Activated T-helper 1 cell treated with anti-CD3 and anti-CD28 coated beads, Interleukin-2, amount 50 U/mL, for 16 hours (primary cell): ENCODE measurements at regions not wholly inside any gene's neighbourhood (a gene's known extent, or its start where the extent isn't known, plus 50 kb on each side); places are given as distances from the start of the nearest gene placed in this dataset.
"Not testable (repeated sequence)": the region's sequence is repeated elsewhere in the genome, so short reads cannot be mapped to it uniquely, and the experiment has no call there.

Experiments
- DNase-seq, 2 donors: peaks; one replicate each; pipeline ENCODE4 v3.0.0-alpha.2; 2020; ENCODE audit warnings: low read depth in 1 of 2, low spot score in 1 of 2

DNA sequence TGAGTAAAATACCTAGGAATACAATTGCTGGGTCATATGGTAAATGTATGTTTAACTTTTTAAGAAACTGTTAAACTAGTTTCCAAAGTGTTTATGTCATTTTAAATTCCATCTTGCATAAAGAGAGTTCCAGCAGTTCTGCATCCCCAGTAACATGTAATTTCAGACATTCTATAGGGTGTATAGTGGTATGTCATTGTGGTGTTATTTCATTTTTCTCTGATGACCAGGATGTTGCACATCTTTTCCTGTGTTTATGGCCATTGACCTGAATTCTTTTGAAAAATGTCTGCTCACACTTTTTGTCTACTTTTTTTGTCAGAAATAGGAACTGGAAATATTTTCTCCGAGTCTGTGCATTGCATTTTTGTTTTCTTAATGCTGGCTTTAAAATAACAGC is 128.9 kb downstream of the TMEM200A start:
- DNase-seq, result no peak

DNA sequence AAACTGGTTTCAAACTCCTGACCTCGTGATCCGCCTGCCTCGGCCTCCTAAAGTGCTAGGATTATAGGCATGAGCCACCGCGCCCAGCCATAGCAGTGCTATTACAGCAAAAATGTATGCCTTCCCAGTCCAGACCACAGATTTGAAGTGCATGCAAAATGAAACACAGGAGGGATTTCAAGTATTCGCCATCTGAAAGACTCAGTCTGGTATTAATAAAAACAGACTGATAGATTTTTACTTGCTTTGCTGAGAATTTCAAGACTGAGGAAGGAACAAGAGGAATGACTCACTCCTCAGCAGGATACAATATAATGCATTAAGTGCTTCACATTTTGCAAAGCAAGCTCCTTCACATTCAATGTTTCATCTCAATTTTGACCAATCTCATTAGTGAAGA is 134.9 kb downstream of the TMEM200A start:
- no peak for DNase-seq

DNA sequence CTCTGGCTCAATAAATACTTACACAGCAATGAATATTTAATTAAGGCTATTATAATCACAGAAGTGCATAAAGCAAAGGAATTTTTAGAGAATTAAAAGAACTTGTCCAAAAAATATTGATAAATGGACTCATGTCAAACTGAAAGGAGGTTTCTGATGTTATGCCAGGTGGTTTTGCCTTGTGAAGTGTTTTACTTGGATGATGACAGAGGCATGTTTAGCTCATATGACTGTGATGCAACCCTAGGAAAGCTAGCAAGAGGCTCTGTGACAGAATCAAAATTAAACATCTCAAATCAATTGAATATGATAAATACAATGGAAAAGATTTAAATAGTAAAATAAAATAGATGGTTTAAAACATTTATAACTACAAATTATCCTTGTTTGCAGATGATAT is 137.3 kb downstream of the TMEM200A start:
- DNase-seq, result no peak

DNA sequence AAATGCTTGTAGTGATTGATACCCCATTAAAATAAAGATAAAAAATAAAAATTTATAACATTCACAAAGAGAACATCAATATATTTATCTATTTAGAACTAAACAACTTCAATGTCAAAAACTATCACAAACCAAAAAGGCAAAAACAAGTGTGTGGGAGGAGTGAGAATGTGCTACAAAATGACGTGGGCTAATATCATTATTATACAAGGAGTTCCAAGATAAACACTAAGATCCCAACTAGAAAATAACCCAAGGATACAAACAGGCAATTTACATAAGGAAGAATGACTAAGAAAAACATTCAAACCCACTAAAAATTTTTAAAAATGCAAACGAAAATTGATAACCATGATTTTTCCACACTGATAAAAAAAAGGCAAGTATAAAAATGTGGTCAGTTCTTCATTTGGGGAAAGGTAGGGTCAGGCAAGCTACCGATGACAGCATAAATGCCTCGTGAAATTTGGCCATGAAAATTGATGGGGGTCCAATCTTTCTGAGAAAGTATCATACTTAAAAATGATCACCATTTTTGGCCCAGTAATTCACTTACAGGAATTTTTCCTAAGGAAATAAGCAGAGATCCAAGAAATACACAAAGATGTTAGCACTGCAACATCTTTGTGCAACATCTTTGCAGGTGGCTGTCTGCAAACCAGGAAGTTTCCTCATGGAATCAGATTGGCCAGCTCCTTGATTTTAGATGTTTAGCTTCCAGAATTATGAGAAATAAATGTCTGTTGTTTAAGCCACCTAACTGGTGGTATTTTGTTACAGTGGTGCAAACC is 140.2 kb downstream of the TMEM200A start:
- DNase-seq, result no peak

DNA sequence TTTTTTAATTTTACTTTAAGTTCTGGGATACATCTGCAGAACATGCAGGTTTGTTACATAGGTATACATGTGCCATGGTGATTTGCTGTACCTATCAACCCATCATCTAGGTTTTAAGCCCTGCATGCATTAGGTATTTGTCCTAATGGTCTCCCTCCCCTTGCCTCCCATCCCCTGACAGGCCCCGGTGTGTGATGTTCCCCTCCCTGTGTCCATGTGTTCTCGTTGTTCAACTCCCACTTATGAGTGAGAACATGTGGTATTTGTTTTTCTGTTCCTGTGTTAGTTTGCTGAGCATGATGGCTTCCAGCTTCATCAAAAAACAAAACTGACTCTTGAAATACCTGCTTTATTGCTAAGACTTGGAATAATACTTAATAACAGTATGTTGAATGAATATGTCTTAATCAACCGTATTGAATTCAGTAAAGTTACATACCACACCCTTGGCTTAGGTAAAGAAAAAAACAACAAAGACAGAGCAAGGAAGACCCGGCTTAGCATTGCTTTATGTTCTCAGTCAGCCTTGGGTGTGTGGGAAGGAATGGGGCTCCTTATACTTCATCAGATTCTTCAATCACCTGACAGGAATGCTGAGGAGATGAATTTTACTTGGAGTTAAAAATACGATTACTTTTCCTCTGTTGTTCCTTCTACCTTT is 141.3 kb downstream of the TMEM200A start:
- DNase-seq, result not testable (repeated sequence)

DNA sequence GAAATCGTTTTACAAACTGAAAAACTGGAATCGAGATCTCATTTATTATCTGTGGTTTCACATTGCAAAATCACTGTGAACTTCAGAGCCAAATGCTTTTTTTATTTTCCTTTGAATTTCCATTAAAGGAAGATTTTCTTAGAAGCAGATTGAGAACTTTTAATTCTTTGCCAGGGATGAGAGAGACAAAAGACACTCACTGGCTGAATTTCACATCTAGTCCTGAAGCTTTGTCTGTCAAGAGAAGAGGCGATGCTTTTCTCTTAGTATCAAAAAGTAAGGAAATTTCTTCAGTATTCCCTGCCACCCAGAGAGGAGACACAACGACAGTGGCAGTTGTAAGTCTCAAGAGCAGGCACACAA is 141.8 kb downstream of the TMEM200A start:
- no peak for DNase-seq

DNA sequence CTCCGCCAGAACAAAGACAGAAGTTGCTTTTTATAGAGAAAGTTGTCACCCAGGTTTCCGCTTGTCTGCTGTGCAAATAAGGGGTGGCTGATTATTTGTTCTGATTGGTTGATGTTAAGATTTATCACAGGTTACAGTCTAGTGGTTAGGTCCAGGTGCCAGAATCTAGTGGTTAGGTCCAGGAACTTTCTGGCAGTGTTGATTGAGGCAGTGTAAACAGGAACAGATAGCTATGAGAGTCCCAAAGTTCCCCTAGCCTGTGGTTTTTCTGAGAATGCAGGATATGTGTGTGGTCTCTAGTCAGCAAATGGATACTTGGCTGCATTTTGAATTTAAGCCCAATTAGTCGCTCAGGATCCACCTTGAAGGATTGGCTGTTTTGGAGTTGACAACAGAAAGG is 148.0 kb downstream of the TMEM200A start:
- no peak for DNase-seq

DNA sequence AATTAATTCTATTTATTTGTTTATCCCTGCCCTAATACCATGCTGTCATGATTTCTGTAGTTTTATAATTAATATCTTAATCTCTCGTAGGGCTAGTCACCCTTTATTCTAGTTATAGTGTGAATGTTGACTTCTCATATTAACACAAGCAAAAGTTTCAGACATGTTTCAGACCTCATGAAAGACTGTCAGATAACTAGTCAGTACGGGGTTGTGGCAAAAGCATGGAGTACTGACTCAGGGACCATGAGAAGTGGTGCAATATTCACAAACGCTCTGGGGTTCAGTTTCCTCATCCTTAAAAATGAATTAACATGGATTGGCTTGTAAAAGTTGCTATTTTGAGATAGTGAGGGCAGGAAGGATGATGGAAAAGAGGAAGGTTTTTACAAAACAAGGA is 148.9 kb downstream of the TMEM200A start:
- no peak for DNase-seq

DNA sequence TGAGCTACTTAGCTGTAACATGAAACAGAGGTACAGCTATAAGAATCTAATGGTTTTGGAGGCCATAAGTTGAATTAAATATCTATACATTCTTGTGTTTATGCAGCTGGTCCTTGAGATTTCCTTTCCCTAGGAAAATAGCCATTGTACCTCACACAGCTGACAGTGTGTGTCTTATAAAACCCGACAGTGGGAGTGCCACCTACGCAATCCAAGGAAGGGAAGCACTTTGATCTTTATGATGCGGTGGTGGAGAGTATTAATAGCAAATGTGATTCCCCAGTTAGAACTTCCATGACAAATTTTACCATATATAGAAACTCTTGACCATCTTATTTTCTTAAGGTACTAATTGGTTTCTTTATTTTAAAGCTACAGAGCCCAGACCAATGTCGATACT is 149.5 kb downstream of the TMEM200A start:
- no peak for DNase-seq

DNA sequence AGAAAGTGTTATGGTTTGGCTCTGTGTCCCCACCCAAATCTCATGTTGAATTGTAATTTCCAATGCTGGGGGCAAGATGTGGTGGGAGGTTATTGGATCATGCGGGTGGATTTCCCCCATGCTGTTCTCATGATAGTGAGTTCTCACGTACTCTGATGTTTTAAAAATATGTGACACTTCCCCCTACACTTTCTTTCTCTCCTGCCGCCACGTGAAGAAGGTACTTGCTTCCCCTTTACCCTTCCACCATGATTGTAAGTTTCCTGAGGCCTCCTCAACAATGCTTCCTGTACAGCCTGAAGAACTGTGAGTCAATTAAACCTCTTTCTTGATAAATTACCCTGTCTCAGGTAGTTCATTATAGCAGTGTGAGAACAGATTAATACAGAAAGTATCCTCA is 150.8 kb downstream of the TMEM200A start:
- DNase-seq, result no peak

DNA sequence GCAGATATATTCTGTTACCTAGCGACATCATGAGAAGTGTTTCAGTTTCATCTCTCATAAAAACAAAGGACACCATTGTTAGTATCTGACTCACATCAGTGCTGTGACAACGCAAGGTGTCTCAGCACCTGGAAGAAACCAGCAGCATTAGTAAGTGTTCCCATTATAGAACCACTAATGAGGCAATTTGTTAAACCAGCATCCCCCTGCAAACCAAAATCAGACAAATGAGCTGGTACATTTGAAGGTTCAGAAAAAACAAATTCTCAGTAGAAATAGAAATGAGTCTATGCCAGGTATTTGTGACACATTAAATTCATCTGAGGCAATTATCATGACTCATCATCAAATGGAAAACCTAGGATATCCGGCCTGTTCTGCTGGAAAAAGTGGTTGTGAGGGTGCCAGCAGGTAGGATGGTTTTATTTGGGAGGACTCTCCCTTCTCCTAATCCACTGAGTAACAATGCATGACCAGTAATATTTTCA is 151.7 kb downstream of the TMEM200A start:
- no peak for DNase-seq

DNA sequence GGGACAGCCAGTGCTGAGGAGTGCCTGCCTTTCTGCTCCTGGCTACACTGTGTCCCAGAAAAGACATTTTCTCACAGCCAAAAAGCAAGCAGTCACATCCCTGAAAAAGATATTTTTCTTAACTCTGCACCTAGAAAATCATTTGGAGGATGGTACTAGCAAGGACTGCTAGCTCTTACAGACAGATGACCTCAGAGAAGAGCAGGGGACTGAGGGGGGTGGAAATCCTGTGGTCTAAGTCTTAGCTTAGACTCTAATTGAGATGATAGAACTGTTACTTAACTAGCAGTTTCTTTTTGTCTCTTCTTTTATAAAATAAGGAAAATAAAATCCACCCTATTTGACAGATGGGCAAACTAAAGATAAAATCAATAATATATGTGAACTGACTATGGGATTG is 152.8 kb downstream of the TMEM200A start:
- DNase-seq, result no peak

DNA sequence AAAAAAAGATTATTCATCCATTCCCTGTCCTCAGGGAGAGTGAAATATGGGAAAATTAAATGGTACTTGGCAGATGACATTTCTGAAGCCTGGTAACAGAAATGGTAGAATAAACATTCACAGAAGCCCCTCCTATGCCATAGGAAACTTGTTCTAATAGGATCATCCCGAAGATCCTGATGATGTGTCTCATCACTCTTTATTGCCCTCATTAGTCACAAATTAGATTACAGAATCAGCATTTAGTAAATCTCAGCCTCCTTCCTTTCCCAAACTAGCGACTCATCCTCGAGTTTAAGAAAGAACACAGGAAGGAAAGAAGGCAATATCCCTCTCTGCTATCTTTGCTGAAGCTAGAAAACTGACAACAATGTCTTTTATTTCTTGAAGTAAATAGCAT is 154.4 kb downstream of the TMEM200A start:
- no peak for DNase-seq

DNA sequence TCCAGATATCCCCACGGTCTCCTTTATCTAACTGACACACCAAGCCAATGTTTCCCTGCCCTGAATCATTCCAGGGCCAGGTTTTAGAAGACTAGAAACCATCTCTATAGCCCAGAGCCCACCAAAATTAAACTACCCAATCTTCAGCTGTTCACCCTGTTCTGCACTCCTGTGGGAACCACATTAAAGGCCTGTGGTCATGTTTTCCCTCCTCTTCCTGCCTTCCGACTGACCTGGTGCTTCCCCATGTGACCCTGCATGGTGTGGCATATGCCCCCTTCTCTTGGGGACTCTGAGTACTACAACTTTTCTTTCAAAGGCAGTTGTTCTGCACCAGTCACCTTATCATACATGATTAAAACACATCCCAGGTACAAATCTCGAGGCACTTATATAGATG is 155.0 kb downstream of the TMEM200A start:
- DNase-seq, result no peak

DNA sequence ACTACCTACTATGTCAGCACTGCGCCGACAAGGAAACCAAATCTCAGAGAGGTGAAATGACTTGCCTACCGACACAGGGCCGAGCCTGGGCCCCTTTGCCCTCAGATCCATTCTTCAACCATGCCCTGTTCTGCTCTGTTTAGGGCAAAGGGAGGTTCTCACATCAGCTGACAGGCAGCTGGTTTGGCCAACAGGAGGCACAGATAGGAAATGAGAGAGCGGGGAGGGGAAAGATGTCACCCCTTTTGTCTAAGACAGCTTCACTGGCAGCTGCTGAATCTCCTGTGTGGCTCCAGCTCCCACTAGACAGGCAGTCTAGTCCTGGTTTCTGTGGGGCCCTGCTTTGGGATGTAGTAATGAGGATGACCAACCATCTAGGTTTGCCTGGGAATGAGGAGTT is 158.7 kb downstream of the TMEM200A start:
- no peak for DNase-seq

DNA sequence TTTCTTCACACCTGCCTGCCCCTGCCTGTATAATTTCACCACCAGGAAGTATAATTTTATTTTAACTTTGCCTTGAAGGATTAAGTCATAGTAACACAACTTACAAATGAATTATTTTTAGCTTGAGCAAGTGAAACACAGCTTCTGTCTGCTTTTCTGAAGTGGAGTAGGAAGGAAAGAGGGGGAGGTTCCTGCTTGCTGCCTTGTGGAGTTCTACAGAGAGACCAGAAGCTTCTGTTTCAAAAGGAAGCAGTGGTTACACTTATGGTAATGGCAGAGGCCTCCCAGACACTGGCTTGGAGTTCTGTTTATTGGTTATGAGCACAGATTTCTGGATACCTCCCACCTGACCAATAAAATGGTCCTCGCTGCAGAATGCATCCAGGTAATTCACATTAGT is 159.6 kb downstream of the TMEM200A start:
- DNase-seq, result no peak

DNA sequence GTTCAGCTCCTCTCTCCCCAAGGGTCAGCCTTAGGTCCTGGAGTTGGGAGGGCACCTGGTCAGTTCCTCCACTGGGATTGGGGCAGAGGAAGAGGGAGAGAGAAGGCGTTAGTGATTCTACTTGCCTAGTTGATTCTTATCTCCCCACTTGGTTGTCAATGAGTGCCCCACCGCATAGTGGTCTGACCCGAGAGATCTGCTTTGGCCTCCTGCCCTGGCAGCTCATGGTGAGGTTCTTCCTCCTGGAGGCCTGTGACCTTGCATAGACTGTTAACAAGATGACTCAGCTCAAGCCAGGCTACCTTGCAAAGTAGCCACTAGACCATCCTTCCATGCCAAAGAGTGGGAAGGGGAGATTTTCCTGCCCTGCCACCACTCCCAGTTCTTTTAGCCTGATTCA is 160.6 kb downstream of the TMEM200A start:
- no peak for DNase-seq

DNA sequence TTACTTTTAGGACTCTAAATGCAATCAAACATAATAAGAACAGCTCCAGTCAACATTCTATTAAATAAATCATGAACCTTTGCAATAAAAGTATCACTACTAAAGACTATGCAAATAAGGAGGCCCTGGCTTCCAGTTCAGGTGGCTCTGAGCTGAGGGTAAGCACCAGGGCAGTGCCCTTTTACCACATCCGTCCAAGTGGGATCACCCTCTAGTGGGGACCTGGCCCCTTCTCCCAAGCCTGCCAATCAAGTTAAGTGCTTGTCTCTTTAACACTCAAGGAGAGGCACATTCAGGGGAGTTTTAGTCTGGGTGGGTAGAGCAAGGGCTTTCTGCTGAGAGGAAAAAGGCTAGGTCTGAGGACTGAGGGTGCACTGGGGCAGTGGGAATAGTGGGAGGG is 161.4 kb downstream of the TMEM200A start:
- no peak for DNase-seq

DNA sequence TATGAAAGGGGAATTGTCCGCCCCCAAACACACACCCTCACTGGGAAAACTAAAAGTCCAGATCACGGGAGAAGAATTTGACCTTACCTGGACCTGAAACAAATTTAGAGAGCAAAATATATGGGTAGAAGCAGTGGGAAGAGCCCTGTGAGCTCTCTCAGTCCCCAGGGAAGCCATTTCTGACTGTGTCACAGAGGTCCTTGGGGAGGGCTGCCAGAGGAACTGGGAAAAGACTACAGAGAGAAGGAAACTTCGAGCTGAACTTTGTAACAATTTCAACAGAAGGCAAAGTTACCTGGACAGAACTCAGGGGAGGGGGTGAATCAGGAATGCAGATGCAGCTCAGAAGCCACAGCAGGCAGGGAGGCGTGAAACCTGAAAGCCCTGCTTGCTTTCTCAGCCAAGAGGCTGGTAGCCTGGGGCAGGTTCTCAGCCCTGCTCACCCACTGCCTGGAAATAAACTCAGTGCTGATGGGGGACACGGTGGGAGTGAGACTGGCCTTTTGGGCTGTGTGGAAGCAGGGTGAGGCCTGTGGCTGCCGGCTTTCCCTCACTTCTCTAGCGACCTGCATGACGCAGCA is 163.8 kb downstream of the TMEM200A start:
- no peak for DNase-seq

DNA sequence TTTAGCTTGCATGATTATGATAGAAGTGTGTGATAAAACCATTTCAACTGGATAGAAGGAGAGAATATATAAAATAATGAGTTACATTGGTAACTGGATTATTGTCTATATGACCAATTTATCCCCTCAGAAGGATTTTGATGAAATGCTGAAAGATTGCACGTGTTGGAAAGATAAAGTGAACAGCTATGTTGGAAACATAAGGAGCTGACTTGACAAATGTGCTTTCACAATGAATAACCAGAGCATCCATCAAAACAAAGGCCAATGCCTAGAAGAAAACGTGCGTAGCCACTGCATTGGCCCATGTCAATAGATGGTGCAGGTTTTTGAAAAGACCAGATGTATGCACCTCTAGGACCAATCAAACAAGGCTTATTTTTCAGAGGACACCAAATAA is 168.8 kb downstream of the TMEM200A start:
- no peak for DNase-seq

DNA sequence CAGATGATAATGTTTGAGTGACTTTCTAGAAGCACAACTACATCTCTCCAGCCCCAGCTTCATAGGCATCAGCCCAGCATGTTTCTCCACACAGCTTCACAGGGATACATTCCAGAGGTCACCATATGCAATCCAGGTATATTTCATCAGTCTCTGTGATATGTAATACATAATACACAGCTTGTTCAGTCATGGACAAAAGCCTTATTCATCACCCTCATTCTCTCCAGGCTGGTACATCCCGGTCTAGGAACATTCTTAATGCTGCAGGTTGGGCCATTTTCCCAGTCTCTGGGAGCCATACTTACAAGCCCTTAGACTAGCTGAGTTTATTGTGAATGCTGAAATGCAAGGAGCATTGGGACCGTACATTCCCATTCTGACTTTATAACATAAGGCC is 169.4 kb downstream of the TMEM200A start:
- no peak for DNase-seq

DNA sequence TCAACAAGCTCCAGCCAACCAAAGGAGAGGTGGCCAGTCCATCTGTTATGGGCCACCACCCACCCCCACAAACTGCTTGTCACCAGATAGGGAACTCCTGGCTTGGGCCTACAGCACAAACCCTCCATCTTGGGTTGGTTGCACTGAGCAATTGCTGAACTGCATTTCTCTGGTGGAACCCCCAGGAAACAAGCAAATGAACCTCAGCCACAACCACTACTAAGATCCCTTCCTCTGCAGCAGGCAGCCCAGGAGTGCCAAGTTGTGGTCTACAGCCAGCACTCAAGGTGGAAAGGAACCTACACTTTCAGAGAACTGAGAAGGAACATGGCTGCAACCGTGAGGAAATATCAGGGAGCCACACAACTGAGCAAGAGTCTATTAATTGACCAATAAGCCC is 171.6 kb downstream of the TMEM200A start:
- no peak for DNase-seq

DNA sequence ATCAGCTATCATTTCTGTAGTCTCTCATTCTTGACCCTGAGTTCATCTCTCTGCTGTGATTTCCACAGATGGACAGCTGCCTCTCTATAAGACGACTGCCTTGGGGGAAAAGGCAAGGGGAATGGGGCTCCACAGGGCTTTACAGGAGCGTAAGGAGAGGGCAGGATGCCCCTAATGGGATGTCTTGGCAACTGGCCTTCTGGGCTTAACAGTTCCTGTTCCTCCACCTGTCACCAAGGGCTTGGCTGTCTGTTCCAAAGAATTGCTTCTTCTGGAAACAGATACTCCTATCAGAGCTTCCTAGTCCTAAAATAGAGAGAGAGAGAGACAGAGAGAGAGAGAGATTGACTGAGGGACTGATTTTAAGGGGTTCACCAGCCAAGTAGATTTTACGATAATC is 181.9 kb downstream of the TMEM200A start:
- no peak for DNase-seq
